Loucy (cell line): ENCODE measurements at regions not wholly inside any gene's neighbourhood (a gene's known extent, or its start where the extent isn't known, plus 50 kb on each side); places are given as distances from the start of the nearest gene placed in this dataset.
"Not testable (repeated sequence)": the region's sequence is repeated elsewhere in the genome, so short reads cannot be mapped to it uniquely, and the experiment has no call there.

Experiments
- H2AFZ ChIP-seq: fragments of 200-600 bp; sonication (generic); 2 replicates; pipeline ENCODE4 v1.6.0; 2016; ENCODE audit warnings: antibody characterized with exemption, mild to moderate bottlenecking, low read length, moderate library complexity
- H3F3A ChIP-seq: fragments of 200-600 bp; 2 replicates; pipeline ENCODE4 v1.6.0; 2016; ENCODE audit warnings: antibody characterized with exemption, low read depth, mild to moderate bottlenecking
- H3K27me3 ChIP-seq: fragments of 200-600 bp; sonication (generic); 2 replicates; pipeline ENCODE4 v1.6.1; 2014; ENCODE audit warnings: low read length, mild to moderate bottlenecking; ENCODE audit not compliant: insufficient read depth, poor library complexity, severe bottlenecking
- H3K36me3 ChIP-seq: fragments of 200-600 bp; sonication (generic); 2 replicates; pipeline ENCODE4 v1.6.1; 2016; ENCODE audit warnings: low read length; ENCODE audit not compliant: insufficient read depth
- H3K4me1 ChIP-seq: fragments of 200-600 bp; sonication (generic); 2 replicates; pipeline ENCODE4 v1.5.1; 2014; ENCODE audit warnings: low read length, mild to moderate bottlenecking; ENCODE audit not compliant: insufficient read depth, poor library complexity, severe bottlenecking
- H3K4me2 ChIP-seq: fragments of 200-600 bp; sonication (generic); 2 replicates; pipeline ENCODE4 v1.6.0; 2014; ENCODE audit warnings: antibody characterized with exemption, low read length, low read depth, mild to moderate bottlenecking; ENCODE audit not compliant: poor library complexity, severe bottlenecking
- H3K4me3 ChIP-seq: fragments of 200-600 bp; sonication (generic); 2 replicates; pipeline ENCODE4 v1.5.1; 2014; ENCODE audit warnings: low read length, mild to moderate bottlenecking, mixed read lengths; ENCODE audit not compliant: poor library complexity, severe bottlenecking
- H3K79me2 ChIP-seq: fragments of 200-600 bp; sonication (generic); 2 replicates; pipeline ENCODE4 v1.6.1; 2014; ENCODE audit warnings: low read length; ENCODE audit not compliant: insufficient read depth
- H3K9ac ChIP-seq: fragments of 200-600 bp; sonication (generic); 2 replicates; pipeline ENCODE4 v1.6.0; 2014; ENCODE audit warnings: mild to moderate bottlenecking, low read depth, low read length, moderate library complexity; ENCODE audit not compliant: poor library complexity, severe bottlenecking
- H3K9me2 ChIP-seq: fragments of 200-600 bp; sonication (generic); replicated peaks from 2 replicates; pipeline ENCODE4 v1.6.1; 2016; ENCODE audit warnings: low read depth, low read length, mixed read lengths
- H3K9me3 ChIP-seq: fragments of 200-600 bp; sonication (generic); 2 replicates; pipeline ENCODE4 v1.6.1; 2014; ENCODE audit warnings: mild to moderate bottlenecking, antibody characterized with exemption, low read length, low read depth; ENCODE audit not compliant: insufficient read depth
- H4K20me1 ChIP-seq: fragments of 200-600 bp; sonication (generic); 2 replicates; pipeline ENCODE4 v1.6.0; 2014; ENCODE audit warnings: antibody characterized with exemption, low read length, mild to moderate bottlenecking; ENCODE audit not compliant: insufficient read depth, poor library complexity, severe bottlenecking
- EZH2phosphoT487 ChIP-seq: fragments of 200-600 bp; IDR thresholded peaks from 2 replicates; pipeline ENCODE4 v1.6.1; 2018; ENCODE audit warnings: antibody characterized with exemption, mild to moderate bottlenecking, moderate library complexity, borderline replicate concordance
- TF ChIP-seq, protein P1 (sequence below): fragments of 200-600 bp; sonication (generic); conservative IDR thresholded peaks from 2 replicates; pipeline ENCODE4 v1.5.1; 2014; ENCODE audit warnings: mild to moderate bottlenecking, antibody characterized with exemption, low read length

DNA sequence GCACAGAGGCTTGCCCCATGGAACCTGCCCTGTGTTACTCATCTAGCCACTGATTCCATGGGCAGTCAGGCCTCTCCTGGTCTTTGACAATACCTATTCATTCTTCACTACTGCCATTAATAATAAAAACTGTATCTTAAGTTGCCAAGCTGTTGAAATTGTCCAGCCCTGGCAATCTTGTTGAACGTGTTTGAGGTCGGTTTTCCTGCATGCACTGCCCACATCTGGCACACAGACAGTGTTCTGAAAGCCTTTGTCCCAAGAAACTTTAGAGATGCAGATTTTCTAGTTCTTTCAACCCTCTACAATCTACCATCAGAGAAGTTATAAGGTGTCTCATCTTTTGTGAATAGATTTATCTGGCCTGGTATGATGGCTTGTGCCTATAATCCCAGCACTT is 567.2 kb upstream of the NECTIN3 start:
- no peak overlapping the region for H3K4me3 ChIP-seq
- H3F3A ChIP-seq, result no peaks in the 10 kb centered on the region
- no peaks in the 10 kb centered on the region for H3K79me2 ChIP-seq
- H3K4me1 ChIP-seq, result no peaks in the 10 kb centered on the region
- TF ChIP-seq EZH2phosphoT487, result no peak
- TF ChIP-seq, protein P1, sequence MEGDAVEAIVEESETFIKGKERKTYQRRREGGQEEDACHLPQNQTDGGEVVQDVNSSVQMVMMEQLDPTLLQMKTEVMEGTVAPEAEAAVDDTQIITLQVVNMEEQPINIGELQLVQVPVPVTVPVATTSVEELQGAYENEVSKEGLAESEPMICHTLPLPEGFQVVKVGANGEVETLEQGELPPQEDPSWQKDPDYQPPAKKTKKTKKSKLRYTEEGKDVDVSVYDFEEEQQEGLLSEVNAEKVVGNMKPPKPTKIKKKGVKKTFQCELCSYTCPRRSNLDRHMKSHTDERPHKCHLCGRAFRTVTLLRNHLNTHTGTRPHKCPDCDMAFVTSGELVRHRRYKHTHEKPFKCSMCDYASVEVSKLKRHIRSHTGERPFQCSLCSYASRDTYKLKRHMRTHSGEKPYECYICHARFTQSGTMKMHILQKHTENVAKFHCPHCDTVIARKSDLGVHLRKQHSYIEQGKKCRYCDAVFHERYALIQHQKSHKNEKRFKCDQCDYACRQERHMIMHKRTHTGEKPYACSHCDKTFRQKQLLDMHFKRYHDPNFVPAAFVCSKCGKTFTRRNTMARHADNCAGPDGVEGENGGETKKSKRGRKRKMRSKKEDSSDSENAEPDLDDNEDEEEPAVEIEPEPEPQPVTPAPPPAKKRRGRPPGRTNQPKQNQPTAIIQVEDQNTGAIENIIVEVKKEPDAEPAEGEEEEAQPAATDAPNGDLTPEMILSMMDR, result no peak
- H3K9ac ChIP-seq, result no peak overlapping the region
- peak overlapping the region; percentile 27; the same call in 1 of the 2 replicates for H2AFZ ChIP-seq
- H3K9me2 ChIP-seq, result no peaks in the 10 kb centered on the region
- no peaks in the 10 kb centered on the region for H4K20me1 ChIP-seq
- no peaks in the 10 kb centered on the region for H3K36me3 ChIP-seq
- H3K9me3 ChIP-seq, result no peaks in the 10 kb centered on the region
- no peak overlapping the region for H3K4me2 ChIP-seq
- no peaks in the 10 kb centered on the region for H3K27me3 ChIP-seq

DNA sequence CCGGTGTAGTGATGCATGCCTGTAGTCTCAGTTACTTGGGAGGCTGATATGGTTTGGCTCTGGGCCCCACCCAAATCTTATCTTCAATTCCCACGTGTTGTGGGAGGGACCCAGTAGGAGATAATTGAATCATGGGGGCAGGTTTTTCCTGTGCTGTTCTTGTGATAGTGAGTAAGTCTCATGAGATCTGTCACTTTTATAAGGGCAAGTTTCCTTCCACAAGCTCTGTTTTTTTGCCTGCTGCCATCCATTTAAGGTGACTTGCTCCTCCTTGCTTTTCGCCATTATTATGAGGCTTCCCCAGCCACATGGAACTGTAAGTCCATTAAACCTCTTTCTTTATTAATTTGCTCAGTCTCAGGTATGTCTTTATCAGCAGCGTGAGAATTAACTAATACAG is 566.7 kb upstream of the NECTIN3 start:
- Histone ChIP-seq H3K4me2 (no peak overlapping the region), H3K4me1 (no peaks in the 10 kb centered on the region), H3K9me2 (no peaks in the 10 kb centered on the region), H4K20me1 (no peaks in the 10 kb centered on the region), H3K9me3 (no peaks in the 10 kb centered on the region), H3K36me3 (no peaks in the 10 kb centered on the region), H2AFZ (no peak overlapping the region), H3K4me3 (no peak overlapping the region), H3K27me3 (no peaks in the 10 kb centered on the region), H3F3A (no peaks in the 10 kb centered on the region), H3K9ac (no peak overlapping the region), H3K79me2 (no peaks in the 10 kb centered on the region)
- TF ChIP-seq, protein P1, result no peak
- TF ChIP-seq EZH2phosphoT487, result no peak

- no peaks in the 10 kb centered on the region for H3K27me3 ChIP-seq
- no peaks in the 10 kb centered on the region for H4K20me1 ChIP-seq
- no peak overlapping the region for H3K4me3 ChIP-seq
- no peak overlapping the region for H2AFZ ChIP-seq
- no peaks in the 10 kb centered on the region for H3K79me2 ChIP-seq
- no peak overlapping the region for H3K9ac ChIP-seq
- H3K36me3 ChIP-seq, result no peaks in the 10 kb centered on the region
- H3K9me2 ChIP-seq, result no peaks in the 10 kb centered on the region
- H3K9me3 ChIP-seq, result no peaks in the 10 kb centered on the region
- H3F3A ChIP-seq, result no peaks in the 10 kb centered on the region
- H3K4me2 ChIP-seq, result no peak overlapping the region
- TF ChIP-seq EZH2phosphoT487, result no peak
- TF ChIP-seq, protein P1, result no peak
- no peaks in the 10 kb centered on the region for H3K4me1 ChIP-seq
Observed at GRCh38 chr3:110506890-110507289, 564.7 kb upstream of the NECTIN3 start.

DNA sequence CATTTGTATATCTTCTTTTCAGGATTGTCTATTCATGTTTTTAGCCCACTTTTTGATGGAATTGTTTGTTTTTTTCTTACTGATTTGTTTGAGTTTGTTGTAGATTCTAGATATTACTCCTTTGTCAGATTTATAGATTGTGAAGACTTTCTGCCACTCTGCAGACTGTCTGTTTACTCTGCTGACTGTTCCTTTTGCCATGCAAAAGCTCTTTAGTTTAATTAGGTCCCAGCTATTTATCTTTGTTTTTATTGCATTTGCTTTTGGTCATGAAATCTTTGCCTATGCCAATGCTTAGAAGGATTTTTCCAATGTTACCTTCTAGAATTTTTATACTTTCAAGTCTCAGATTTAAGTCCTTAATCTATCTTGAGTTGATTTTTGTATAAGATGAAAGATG is 564.0 kb upstream of the NECTIN3 start:
- H4K20me1 ChIP-seq, H3K4me1 ChIP-seq, H3K9me2 ChIP-seq, H3K4me2 ChIP-seq, H3K79me2 ChIP-seq, H3K4me3 ChIP-seq, H3K36me3 ChIP-seq, H2AFZ ChIP-seq, H3F3A ChIP-seq, H3K9me3 ChIP-seq, H3K27me3 ChIP-seq, H3K9ac ChIP-seq: not testable (repeated sequence)
